ENCODE measurements at regions not wholly inside any gene's neighbourhood (a gene's known extent, or its start where the extent isn't known, plus 50 kb on each side); places are given as distances from the start of the nearest gene placed in this dataset.

- TF ChIP-seq EZH2phosphoT487 (IDR thresholded peaks at IDR 0.05; ENCODE audit: borderline replicate concordance, low read length) (no peak), CTCF (IDR thresholded peaks at IDR 0.05; ENCODE audit: low read depth, low read length, poor library complexity, severe bottlenecking) (no peak)
- H3K27me3 ChIP-seq (ENCODE audit: control insufficient read depth, low read length), result no peaks in the 10 kb centered on the region
- H3K4me1 ChIP-seq (ENCODE audit: control insufficient read depth, low read length), result no peaks in the 10 kb centered on the region
- no peaks in the 10 kb centered on the region for H3K79me2 ChIP-seq (ENCODE audit: control insufficient read depth, low read length)
- no peak overlapping the region for H3K4me2 ChIP-seq (ENCODE audit: low read length)
- no peaks in the 10 kb centered on the region for H4K20me1 ChIP-seq (ENCODE audit: control insufficient read depth, insufficient read depth, low read depth, low read length)
- no peaks in the 10 kb centered on the region; the same call in 1 of the 2 replicates for H3K9me2 ChIP-seq (replicated peaks; ENCODE audit: control insufficient read depth, low read length)
- no peaks in the 10 kb centered on the region; the same call in 1 of the 2 replicates for H3K9me3 ChIP-seq (ENCODE audit: control insufficient read depth, insufficient read depth, low read length)
- H3K4me3 ChIP-seq (ENCODE audit: low read length), result no peak overlapping the region
- no peaks in the 10 kb centered on the region for H3F3A ChIP-seq (ENCODE audit: control insufficient read depth, insufficient read depth)
- H3K36me3 ChIP-seq (ENCODE audit: control insufficient read depth, low read length), result no peaks in the 10 kb centered on the region
- H3K27ac ChIP-seq (ENCODE audit: low read depth, low read length), result no peak overlapping the region
These were observed 967.8 kb upstream of the RBFOX1 start for GRCh38 chr16:6364846-6365245.

GRCh38 chr16:6363896-6364607 is 968.6 kb upstream of the RBFOX1 start:
- Histone ChIP-seq H3K36me3 (ENCODE audit: control insufficient read depth, low read length) (no peaks in the 10 kb centered on the region), H3K27me3 (ENCODE audit: control insufficient read depth, low read length) (no peaks in the 10 kb centered on the region), H3K4me3 (ENCODE audit: low read length) (no peak overlapping the region), H3K4me1 (ENCODE audit: control insufficient read depth, low read length) (no peaks in the 10 kb centered on the region), H4K20me1 (ENCODE audit: control insufficient read depth, insufficient read depth, low read depth, low read length) (no peaks in the 10 kb centered on the region), H3K79me2 (ENCODE audit: control insufficient read depth, low read length) (no peaks in the 10 kb centered on the region), H3K4me2 (ENCODE audit: low read length) (no peak overlapping the region), H3K9me3 (ENCODE audit: control insufficient read depth, insufficient read depth, low read length) (no peaks in the 10 kb centered on the region; the same call in 1 of the 2 replicates), H3K9me2 (replicated peaks; ENCODE audit: control insufficient read depth, low read length) (no peaks in the 10 kb centered on the region; the same call in 1 of the 2 replicates), H3K27ac (ENCODE audit: low read depth, low read length) (no peak overlapping the region), H3F3A (ENCODE audit: control insufficient read depth, insufficient read depth) (no peaks in the 10 kb centered on the region)
- no peak for TF ChIP-seq CTCF (IDR thresholded peaks at IDR 0.05; ENCODE audit: low read depth, low read length, poor library complexity, severe bottlenecking)
- no peak for TF ChIP-seq EZH2phosphoT487 (IDR thresholded peaks at IDR 0.05; ENCODE audit: borderline replicate concordance, low read length)

GRCh38 chr16:6363396-6363795 is 969.2 kb upstream of the RBFOX1 start:
- Histone ChIP-seq H3K36me3 (ENCODE audit: control insufficient read depth, low read length) (no peaks in the 10 kb centered on the region), H3F3A (ENCODE audit: control insufficient read depth, insufficient read depth) (no peaks in the 10 kb centered on the region), H3K27me3 (ENCODE audit: control insufficient read depth, low read length) (no peaks in the 10 kb centered on the region), H3K9me3 (ENCODE audit: control insufficient read depth, insufficient read depth, low read length) (no peaks in the 10 kb centered on the region; the same call in 1 of the 2 replicates), H3K4me1 (ENCODE audit: control insufficient read depth, low read length) (no peaks in the 10 kb centered on the region), H3K4me3 (ENCODE audit: low read length) (no peak overlapping the region), H3K9me2 (replicated peaks; ENCODE audit: control insufficient read depth, low read length) (no peaks in the 10 kb centered on the region; the same call in 1 of the 2 replicates), H3K4me2 (ENCODE audit: low read length) (no peak overlapping the region), H3K27ac (ENCODE audit: low read depth, low read length) (no peak overlapping the region), H3K79me2 (ENCODE audit: control insufficient read depth, low read length) (no peaks in the 10 kb centered on the region), H4K20me1 (ENCODE audit: control insufficient read depth, insufficient read depth, low read depth, low read length) (no peaks in the 10 kb centered on the region)
- no peak for TF ChIP-seq EZH2phosphoT487 (IDR thresholded peaks at IDR 0.05; ENCODE audit: borderline replicate concordance, low read length)
- no peak for TF ChIP-seq CTCF (IDR thresholded peaks at IDR 0.05; ENCODE audit: low read depth, low read length, poor library complexity, severe bottlenecking)
